C4-2B (cell line): ENCODE measurements at regions not wholly inside any gene's neighbourhood (a gene's known extent, or its start where the extent isn't known, plus 50 kb on each side); places are given as distances from the start of the nearest gene placed in this dataset.

Experiments used
- H3K27ac ChIP-seq: fragments of 450-650 bp; 2 replicates; pipeline ENCODE4 v1.5.1; 2017
- CTCF ChIP-seq: fragments of 450-650 bp; conservative IDR thresholded peaks from 2 replicates; pipeline ENCODE4 v1.5.1; 2017; ENCODE audit warnings: mild to moderate bottlenecking
- ZFX ChIP-seq: fragments of 450-650 bp; IDR thresholded peaks from 2 replicates; pipeline ENCODE4 v1.6.1; 2017

GRCh38 chr10:88115968-88116367 lies 252.5 kb downstream of the PTEN start:
- no peak overlapping the region for H3K27ac ChIP-seq
- no peak for TF ChIP-seq CTCF
- no peak for TF ChIP-seq ZFX

- no peak overlapping the region for H3K27ac ChIP-seq
- no peak for TF ChIP-seq ZFX
- TF ChIP-seq CTCF = no peak
Measured at GRCh38 chr10:88116481-88116880, 253.1 kb downstream of the PTEN start.

- no peak overlapping the region for H3K27ac ChIP-seq
- TF ChIP-seq CTCF (no peak), ZFX (no peak)
Measured at GRCh38 chr10:88116971-88117626, 253.7 kb downstream of the PTEN start.

- peak overlapping the region; percentile 63; the same call in 1 of the 2 replicates for H3K27ac ChIP-seq
- TF ChIP-seq ZFX = no peak
- no peak; the same call in 1 of the 2 replicates for TF ChIP-seq CTCF
Measured at GRCh38 chr10:88117869-88118632, 254.6 kb downstream of the PTEN start.

- TF ChIP-seq CTCF (no peak), ZFX (no peak)
- peak overlapping the region; percentile 63 for H3K27ac ChIP-seq
Measured at GRCh38 chr10:88118729-88119128, 255.3 kb downstream of the PTEN start.

- peak overlapping the region; percentile 63; the same call in 1 of the 2 replicates for H3K27ac ChIP-seq
- TF ChIP-seq CTCF (no peak), ZFX (no peak)
Measured at GRCh38 chr10:88119160-88119559, 255.7 kb downstream of the PTEN start.

- TF ChIP-seq ZFX = no peak
- no peak for TF ChIP-seq CTCF
- H3K27ac ChIP-seq = no peak overlapping the region
Measured at GRCh38 chr10:88120075-88120474, 256.6 kb downstream of the PTEN start.
